HCT116 (cell line): ENCODE measurements at regions not wholly inside any gene's neighbourhood (a gene's known extent, or its start where the extent isn't known, plus 50 kb on each side); places are given as distances from the start of the nearest gene placed in this dataset.

Source experiments
- ATAC-seq: fragments of 200-7000 bp; cut with Tn5 transposase; 2 replicates; pipeline ENCODE4 v1.9.1; 2020; ENCODE audit warnings: mild to moderate bottlenecking, moderate library complexity
- BruUV-seq: library from RNA; stranded (reverse); fragments of 400-500 nt; replicated peaks from 2 replicates; lab custom pipeline; 2021; lab: Mats Ljungman, UMichigan
- CTCF ChIA-PET: fragments of 300-600 bp; sonication (Branson Sonifier 250); formaldehyde crosslinking; loops from one replicate; lab custom pipeline; 2021; ENCODE audit warnings: antibody characterized with exemption; lab: Charles Lee
- POLR2A ChIA-PET: fragments of 300-600, 350-600 bp; sonication (Branson Sonifier 250); formaldehyde crosslinking; loops from one replicate; lab custom pipeline; 2021; ENCODE audit warnings: antibody characterized with exemption; lab: Charles Lee
- RAD21 ChIA-PET, 2 experiments: fragments of 300-600 bp; sonication (Branson Sonifier 250); formaldehyde crosslinking; loops; one replicate each; lab custom pipeline; 2023; ENCODE audit warnings: low total read pairs in 2 of 2; ENCODE audit not compliant: uncharacterized antibody in 2 of 2, unreplicated experiment in 2 of 2, low non-redundant PET in 1 of 2; lab: Charles Lee
- DNase-seq: peaks from one replicate; pipeline ENCODE4 v3.0.0-alpha.2; 2010; ENCODE audit warnings: low read depth, low spot score
- H2AFZ ChIP-seq: fragments of 200-600 bp; shearing (Covaris generic), sonication (generic); 2 replicates; pipeline ENCODE4 v1.6.1; 2017; ENCODE audit warnings: low read depth, mixed run types, mixed read lengths, antibody characterized with exemption, low read length; ENCODE audit not compliant: poor library complexity, severe bottlenecking
- H3K27ac ChIP-seq: 2 replicates; pipeline ENCODE4 v1.5.1; 2012; ENCODE audit warnings: low read depth, low read length
- H3K27me3 ChIP-seq: fragments of 200-600 bp; sonication (generic); 2 replicates; pipeline ENCODE4 v1.6.1; 2016; ENCODE audit warnings: mixed run types, low read length, mixed read lengths; ENCODE audit not compliant: insufficient read depth
- H3K36me3 ChIP-seq, 2 experiments: fragments of 200-500 bp in 1 of 2; fragments of 200-600 bp in 1 of 2; sonication (Bioruptor generic) in 1 of 2; sonication (generic) in 1 of 2; 2 replicates each; pipeline versions ENCODE4 v1.5.1 to v1.6.1; 2014 to 2016; ENCODE audit warnings: low read length in 2 of 2, inconsistent platforms in 1 of 2, mixed read lengths in 1 of 2, mixed run types in 1 of 2; ENCODE audit not compliant: insufficient read depth in 2 of 2, control insufficient read depth in 1 of 2
- H3K4me1 ChIP-seq, 2 experiments: fragments of 200-600 bp in 1 of 2; sonication (generic) in 1 of 2; 2 replicates each; pipeline versions ENCODE4 v1.5.1 to v1.6.1; 2012 to 2017; ENCODE audit warnings: low read length in 2 of 2, inconsistent platforms in 1 of 2, mild to moderate bottlenecking in 1 of 2, mixed read lengths in 1 of 2, mixed run types in 1 of 2, moderate library complexity in 1 of 2; ENCODE audit not compliant: insufficient read depth in 2 of 2, control insufficient read depth in 1 of 2
- H3K4me2 ChIP-seq: fragments of 200-600 bp; sonication (generic); 2 replicates; pipeline ENCODE4 v1.6.1; 2017; ENCODE audit warnings: mixed run types, low read length, mixed read lengths
- H3K4me3 ChIP-seq, 2 experiments: fragments of 200-600 bp in 1 of 2; sonication (generic) in 1 of 2; replicated peaks in 1 of 2; 2 replicates each; pipeline ENCODE4 v1.5.1; 2011 to 2016; ENCODE audit warnings: low read length in 2 of 2, control low read depth in 1 of 2, low read depth in 1 of 2, mild to moderate bottlenecking in 1 of 2, mixed read lengths in 1 of 2, mixed run types in 1 of 2
- H3K79me2 ChIP-seq: fragments of 200-600 bp; sonication (generic); 2 replicates; pipeline ENCODE4 v1.6.1; 2017; ENCODE audit warnings: mild to moderate bottlenecking, mixed run types, low read length, moderate library complexity, mixed read lengths; ENCODE audit not compliant: insufficient read depth
- H3K9ac ChIP-seq: fragments of 200-600 bp; sonication (generic); 2 replicates; pipeline ENCODE4 v1.6.1; 2016; ENCODE audit warnings: low read length, mixed read lengths
- H3K9me2 ChIP-seq: fragments of 200-600 bp; sonication (generic), shearing (Covaris generic); 2 replicates; pipeline ENCODE4 v1.6.1; 2017; ENCODE audit warnings: mixed run types, mild to moderate bottlenecking, moderate library complexity; ENCODE audit not compliant: insufficient read depth
- H3K9me3 ChIP-seq, 2 experiments: fragments of 200-500 bp in 1 of 2; fragments of 200-600 bp in 1 of 2; sonication (Bioruptor generic) in 1 of 2; sonication (generic) in 1 of 2; 2 replicates each; pipeline ENCODE4 v1.6.1; 2014 to 2017; ENCODE audit warnings: low read length in 2 of 2, mixed read lengths in 2 of 2, inconsistent platforms in 1 of 2, low read depth in 1 of 2, mild to moderate bottlenecking in 1 of 2, mixed run types in 1 of 2, moderate library complexity in 1 of 2; ENCODE audit not compliant: control insufficient read depth in 1 of 2, insufficient read depth in 1 of 2
- H4K20me1 ChIP-seq: fragments of 200-600 bp; sonication (generic), shearing (Covaris generic); 2 replicates; pipeline ENCODE4 v1.6.1; 2017; ENCODE audit warnings: mixed run types, mild to moderate bottlenecking, moderate library complexity; ENCODE audit not compliant: insufficient read depth
- CBX3 ChIP-seq: IDR thresholded peaks from 2 replicates; pipeline ENCODE4 v1.6.1; 2012; ENCODE audit warnings: low read depth
- EGR1 ChIP-seq: IDR thresholded peaks from 2 replicates; pipeline ENCODE4 v1.6.1; 2012; ENCODE audit warnings: low read depth
- FOSL1 ChIP-seq: IDR thresholded peaks from 2 replicates; pipeline ENCODE4 v1.6.1; 2012; ENCODE audit warnings: low read depth
- JUND ChIP-seq: IDR thresholded peaks from 2 replicates; pipeline ENCODE4 v1.6.1; 2012
- POLR2A ChIP-seq: IDR thresholded peaks from 2 replicates; pipeline ENCODE4 v1.7.0; 2011; ENCODE audit warnings: borderline replicate concordance; ENCODE audit not compliant: insufficient read depth, insufficient read length; ENCODE audit errors: extremely low read depth
- SRF ChIP-seq: IDR thresholded peaks from 2 replicates; pipeline ENCODE4 v1.6.1; 2012; ENCODE audit warnings: low read depth
- ZNF274 ChIP-seq: fragments of 200-500 bp; sonication (Bioruptor generic); IDR thresholded peaks from 2 replicates; pipeline ENCODE4 v1.6.1; 2014; ENCODE audit warnings: mild to moderate bottlenecking, low read depth, low read length, inconsistent platforms
- intact Hi-C: fragments of 100-400 bp; cut with micrococcal nuclease; formaldehyde crosslinking; loops from 2 replicates; pipeline ENCODE4 v1.10.0; 2022
- TF ChIP-seq, protein P1 (sequence below), 3 experiments: fragments of 200-600 bp in 1 of 3; sonication (generic) in 1 of 3; IDR thresholded peaks in 2 of 3; conservative IDR thresholded peaks in 1 of 3; 2 replicates each; pipeline ENCODE4 v1.5.1; 2012 to 2017; ENCODE audit warnings: low read depth in 2 of 3, low read length in 2 of 3, antibody characterized with exemption in 1 of 3, borderline replicate concordance in 1 of 3, control low read depth in 1 of 3, mild to moderate bottlenecking in 1 of 3, mixed read lengths in 1 of 3, mixed run types in 1 of 3, moderate library complexity in 1 of 3; ENCODE audit not compliant: insufficient read depth in 1 of 3
- TF ChIP-seq, protein P2 (sequence below): IDR thresholded peaks from 2 replicates; pipeline ENCODE4 v1.6.1; 2012

DNA sequence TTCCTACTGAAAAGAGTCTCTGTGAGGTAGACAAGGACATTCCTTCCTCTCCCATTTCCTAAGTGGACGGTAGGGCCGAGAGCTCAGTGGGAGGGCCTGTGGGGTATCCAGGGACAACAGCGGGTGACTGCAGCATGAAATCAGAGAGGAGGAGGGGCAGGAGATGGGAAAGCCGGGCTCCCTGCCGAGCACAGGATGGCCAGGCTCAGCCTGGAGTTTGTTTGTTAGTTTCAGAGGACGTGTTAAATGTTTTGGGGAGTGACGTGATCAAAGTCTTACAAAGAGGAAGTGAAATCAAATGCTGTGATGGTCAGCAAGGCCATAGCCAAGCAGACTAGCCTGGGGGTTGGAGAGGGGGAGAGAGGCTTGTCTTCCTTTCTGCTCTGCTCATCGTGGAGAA lies 152.7 kb downstream of the ADAMTS15 start:
- Histone ChIP-seq H3K9me3 (no peaks in the 10 kb centered on the region), H3K9me2 (no peaks in the 10 kb centered on the region), H3K27ac (no peak overlapping the region), H3K4me3 (no peak overlapping the region), H3K27me3 (no peaks in the 10 kb centered on the region; the same call in 1 of the 2 replicates), H3K79me2 (no peaks in the 10 kb centered on the region), H3K36me3 (no peaks in the 10 kb centered on the region), H3K4me2 (no peak overlapping the region), H3K9ac (no peak overlapping the region), H2AFZ (no peak overlapping the region), H4K20me1 (no peaks in the 10 kb centered on the region)
- ATAC-seq = no peak
- DNase-seq = no peak
- ChIA-PET RAD21 (no interaction called here), POLR2A (no interaction called here), CTCF (no interaction called here)
- intact Hi-C loops = no loop called here
- BruUV-seq = no TSS peak
- TF ChIP-seq JUND = no peak
- no peak for TF ChIP-seq CBX3
- no peak for TF ChIP-seq POLR2A
- no peak for TF ChIP-seq SRF
- TF ChIP-seq, protein P1, sequence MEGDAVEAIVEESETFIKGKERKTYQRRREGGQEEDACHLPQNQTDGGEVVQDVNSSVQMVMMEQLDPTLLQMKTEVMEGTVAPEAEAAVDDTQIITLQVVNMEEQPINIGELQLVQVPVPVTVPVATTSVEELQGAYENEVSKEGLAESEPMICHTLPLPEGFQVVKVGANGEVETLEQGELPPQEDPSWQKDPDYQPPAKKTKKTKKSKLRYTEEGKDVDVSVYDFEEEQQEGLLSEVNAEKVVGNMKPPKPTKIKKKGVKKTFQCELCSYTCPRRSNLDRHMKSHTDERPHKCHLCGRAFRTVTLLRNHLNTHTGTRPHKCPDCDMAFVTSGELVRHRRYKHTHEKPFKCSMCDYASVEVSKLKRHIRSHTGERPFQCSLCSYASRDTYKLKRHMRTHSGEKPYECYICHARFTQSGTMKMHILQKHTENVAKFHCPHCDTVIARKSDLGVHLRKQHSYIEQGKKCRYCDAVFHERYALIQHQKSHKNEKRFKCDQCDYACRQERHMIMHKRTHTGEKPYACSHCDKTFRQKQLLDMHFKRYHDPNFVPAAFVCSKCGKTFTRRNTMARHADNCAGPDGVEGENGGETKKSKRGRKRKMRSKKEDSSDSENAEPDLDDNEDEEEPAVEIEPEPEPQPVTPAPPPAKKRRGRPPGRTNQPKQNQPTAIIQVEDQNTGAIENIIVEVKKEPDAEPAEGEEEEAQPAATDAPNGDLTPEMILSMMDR (IDR thresholded peaks at IDR 0.05 in 2 of 3, conservative IDR thresholded peaks at IDR 0.05 in 1 of 3; ENCODE audit: borderline replicate concordance in 1 of 3, insufficient read depth in 1 of 3, low read depth in 2 of 3, low read length in 2 of 3) = no peak
- no peak for TF ChIP-seq FOSL1
- TF ChIP-seq EGR1 = no peak
- no peak for TF ChIP-seq ZNF274
- TF ChIP-seq, all 23 proteins: peak for 0
- no peaks in the 10 kb centered on the region for H3K4me1 ChIP-seq

DNA sequence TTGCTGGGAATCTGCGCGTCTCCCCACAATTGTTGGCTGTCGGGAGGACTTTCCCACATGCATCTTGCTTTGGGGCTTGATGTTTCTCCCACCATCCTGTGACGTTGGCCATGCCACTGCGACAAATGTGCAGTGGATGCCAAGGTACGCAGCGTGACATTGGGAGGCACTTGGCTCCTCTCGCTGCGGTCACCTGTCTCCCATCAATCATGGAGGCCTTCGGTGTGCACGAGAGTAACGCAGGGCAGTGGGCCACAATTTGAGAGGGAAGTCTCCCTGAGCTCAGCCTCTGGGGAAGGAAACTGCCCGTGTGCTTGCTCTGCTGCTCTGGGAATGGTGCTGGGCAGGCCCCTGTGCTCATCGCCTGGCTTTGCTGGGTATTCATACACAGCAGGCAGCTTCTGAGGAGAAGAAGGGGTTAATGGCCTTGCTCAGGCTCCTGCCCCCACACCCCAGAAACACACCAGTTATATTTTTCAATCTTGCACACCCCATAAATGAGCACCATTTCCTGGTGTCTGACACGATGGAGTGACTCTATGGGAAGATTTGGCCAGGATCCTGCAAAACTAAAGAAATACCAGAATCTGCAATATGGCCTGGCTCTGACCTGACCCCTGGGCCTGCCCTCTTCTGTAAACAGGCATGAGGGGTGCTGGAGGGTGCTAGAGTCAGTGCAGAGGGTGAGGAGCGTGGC lies 153.5 kb downstream of the ADAMTS15 start:
- Histone ChIP-seq H3K4me3 (no peak overlapping the region), H3K79me2 (no peaks in the 10 kb centered on the region), H3K27me3 (no peaks in the 10 kb centered on the region; the same call in 1 of the 2 replicates), H3K9ac (no peak overlapping the region), H3K36me3 (no peaks in the 10 kb centered on the region), H4K20me1 (no peaks in the 10 kb centered on the region), H3K27ac (no peak overlapping the region), H3K4me1 (no peaks in the 10 kb centered on the region), H3K9me3 (no peaks in the 10 kb centered on the region), H3K4me2 (no peak overlapping the region), H3K9me2 (no peaks in the 10 kb centered on the region), H2AFZ (no peak overlapping the region)
- intact Hi-C loops = no loop called here
- ATAC-seq (no peak), DNase-seq (no peak)
- RAD21 ChIA-PET = no interaction called here
- POLR2A ChIA-PET = no interaction called here
- TF ChIP-seq, protein P2, sequence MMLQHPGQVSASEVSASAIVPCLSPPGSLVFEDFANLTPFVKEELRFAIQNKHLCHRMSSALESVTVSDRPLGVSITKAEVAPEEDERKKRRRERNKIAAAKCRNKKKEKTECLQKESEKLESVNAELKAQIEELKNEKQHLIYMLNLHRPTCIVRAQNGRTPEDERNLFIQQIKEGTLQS = no peak
- CTCF ChIA-PET = no interaction called here
- no TSS peak for BruUV-seq
